HCT116 (cell line): ENCODE measurements at regions not wholly inside any gene's neighbourhood (a gene's known extent, or its start where the extent isn't known, plus 50 kb on each side); places are given as distances from the start of the nearest gene placed in this dataset.

Experiments used
- CBX3 ChIP-seq: IDR thresholded peaks from 2 replicates; pipeline ENCODE4 v1.6.1; 2012; ENCODE audit warnings: low read depth
- CEBPB ChIP-seq: IDR thresholded peaks from 2 replicates; pipeline ENCODE4 v1.6.1; 2012; ENCODE audit warnings: low read depth
- EZH2 ChIP-seq: fragments of 200-600 bp; sonication (generic); IDR thresholded peaks from 2 replicates; pipeline ENCODE4 v1.6.1; 2017; ENCODE audit warnings: antibody characterized with exemption, mixed run types
- POLR2A ChIP-seq: IDR thresholded peaks from 2 replicates; pipeline ENCODE4 v1.7.0; 2011; ENCODE audit warnings: borderline replicate concordance; ENCODE audit not compliant: insufficient read depth, insufficient read length; ENCODE audit errors: extremely low read depth
- SRF ChIP-seq: IDR thresholded peaks from 2 replicates; pipeline ENCODE4 v1.6.1; 2012; ENCODE audit warnings: low read depth
- ZNF274 ChIP-seq: fragments of 200-500 bp; sonication (Bioruptor generic); IDR thresholded peaks from 2 replicates; pipeline ENCODE4 v1.6.1; 2014; ENCODE audit warnings: mild to moderate bottlenecking, low read depth, low read length, inconsistent platforms
- TF ChIP-seq, protein P1 (sequence below), 3 experiments: fragments of 200-600 bp in 1 of 3; sonication (generic) in 1 of 3; IDR thresholded peaks in 2 of 3; conservative IDR thresholded peaks in 1 of 3; 2 replicates each; pipeline ENCODE4 v1.5.1; 2012 to 2017; ENCODE audit warnings: low read depth in 2 of 3, low read length in 2 of 3, antibody characterized with exemption in 1 of 3, borderline replicate concordance in 1 of 3, control low read depth in 1 of 3, mild to moderate bottlenecking in 1 of 3, mixed read lengths in 1 of 3, mixed run types in 1 of 3, moderate library complexity in 1 of 3; ENCODE audit not compliant: insufficient read depth in 1 of 3

- TF ChIP-seq, protein P1, sequence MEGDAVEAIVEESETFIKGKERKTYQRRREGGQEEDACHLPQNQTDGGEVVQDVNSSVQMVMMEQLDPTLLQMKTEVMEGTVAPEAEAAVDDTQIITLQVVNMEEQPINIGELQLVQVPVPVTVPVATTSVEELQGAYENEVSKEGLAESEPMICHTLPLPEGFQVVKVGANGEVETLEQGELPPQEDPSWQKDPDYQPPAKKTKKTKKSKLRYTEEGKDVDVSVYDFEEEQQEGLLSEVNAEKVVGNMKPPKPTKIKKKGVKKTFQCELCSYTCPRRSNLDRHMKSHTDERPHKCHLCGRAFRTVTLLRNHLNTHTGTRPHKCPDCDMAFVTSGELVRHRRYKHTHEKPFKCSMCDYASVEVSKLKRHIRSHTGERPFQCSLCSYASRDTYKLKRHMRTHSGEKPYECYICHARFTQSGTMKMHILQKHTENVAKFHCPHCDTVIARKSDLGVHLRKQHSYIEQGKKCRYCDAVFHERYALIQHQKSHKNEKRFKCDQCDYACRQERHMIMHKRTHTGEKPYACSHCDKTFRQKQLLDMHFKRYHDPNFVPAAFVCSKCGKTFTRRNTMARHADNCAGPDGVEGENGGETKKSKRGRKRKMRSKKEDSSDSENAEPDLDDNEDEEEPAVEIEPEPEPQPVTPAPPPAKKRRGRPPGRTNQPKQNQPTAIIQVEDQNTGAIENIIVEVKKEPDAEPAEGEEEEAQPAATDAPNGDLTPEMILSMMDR (IDR thresholded peaks at IDR 0.05 in 2 of 3, conservative IDR thresholded peaks at IDR 0.05 in 1 of 3; ENCODE audit: borderline replicate concordance in 1 of 3, insufficient read depth in 1 of 3, low read depth in 2 of 3, low read length in 2 of 3): no peak
- TF ChIP-seq POLR2A (no peak), CBX3 (no peak), ZNF274 (no peak), CEBPB (no peak), SRF (no peak), EZH2 (no peak)
These were observed 302.0 kb downstream of the AGTPBP1 start for GRCh38 chr9:85439791-85440190.
